SK-N-SH treated with all-trans-retinoic acid at 6 μM for 48 hours (cell line): ENCODE measurements at regions not wholly inside any gene's neighbourhood (a gene's known extent, or its start where the extent isn't known, plus 50 kb on each side); places are given as distances from the start of the nearest gene placed in this dataset.

ENCODE experiments used
- ATAC-seq: fragments of 200-7000 bp; cut with Tn5 transposase; 3 replicates; pipeline ENCODE4 v1.9.1; 2020; ENCODE audit warnings: mild to moderate bottlenecking, moderate library complexity
- ARNTL ChIP-seq: fragments of 450-650 bp; formaldehyde crosslinking; IDR thresholded peaks from 2 replicates; pipeline ENCODE4 v1.5.0; 2020; ENCODE audit warnings: low read depth, mild to moderate bottlenecking, moderate library complexity, borderline replicate concordance
- BACH2 ChIP-seq: fragments of 250-450 bp; sonication (Bioruptor Pico); IDR thresholded peaks from 2 replicates; pipeline ENCODE4 v1.9.0; 2021; ENCODE audit warnings: mild to moderate bottlenecking, borderline replicate concordance
- CSDC2 ChIP-seq: fragments of 250-450 bp; sonication (Bioruptor Pico); IDR thresholded peaks from 2 replicates; pipeline ENCODE4 v1.5.0; 2020; ENCODE audit warnings: mild to moderate bottlenecking, moderate library complexity
- CSRNP3 ChIP-seq: fragments of 250-450 bp; sonication (Bioruptor Pico); IDR thresholded peaks from 2 replicates; pipeline ENCODE4 v1.5.1; 2021; ENCODE audit warnings: mild to moderate bottlenecking, moderate library complexity
- ESRRG ChIP-seq: fragments of 250-450 bp; sonication (Bioruptor Pico); IDR thresholded peaks from 2 replicates; pipeline ENCODE4 v1.6.1; 2021; ENCODE audit warnings: mild to moderate bottlenecking
- GLIS3 ChIP-seq: fragments of 250-450 bp; sonication (Bioruptor Pico); IDR thresholded peaks from 2 replicates; pipeline ENCODE4 v1.5.0; 2020; ENCODE audit warnings: mild to moderate bottlenecking, moderate library complexity
- ISL1 ChIP-seq: fragments of 250-450 bp; sonication (Bioruptor Pico); IDR thresholded peaks from 2 replicates; pipeline ENCODE4 v2.1.2; 2022; ENCODE audit warnings: mild to moderate bottlenecking, moderate library complexity
- OSR1 ChIP-seq: fragments of 250-450 bp; sonication (Bioruptor Pico); IDR thresholded peaks from 2 replicates; pipeline ENCODE4 v1.8.0; 2022; ENCODE audit warnings: moderate library complexity, mild to moderate bottlenecking, inconsistent platforms
- PPARA ChIP-seq: fragments of 250-450 bp; sonication (Bioruptor Pico); IDR thresholded peaks from 2 replicates; pipeline ENCODE4 v1.5.0; 2020; ENCODE audit warnings: mild to moderate bottlenecking, borderline replicate concordance
- RARB ChIP-seq: fragments of 250-450 bp; sonication (Bioruptor Pico); IDR thresholded peaks from 2 replicates; pipeline ENCODE4 v1.8.0; 2021; ENCODE audit warnings: mild to moderate bottlenecking, moderate library complexity
- SNAI2 ChIP-seq: fragments of 250-450 bp; sonication (Bioruptor Pico); IDR thresholded peaks from 2 replicates; pipeline ENCODE4 v1.5.0; 2020; ENCODE audit warnings: mild to moderate bottlenecking, moderate library complexity
- TCF4 ChIP-seq: fragments of 250-450 bp; sonication (Bioruptor Pico); IDR thresholded peaks from 2 replicates; pipeline ENCODE4 v1.8.0; 2021; ENCODE audit warnings: mild to moderate bottlenecking, moderate library complexity, borderline replicate concordance
- TOX ChIP-seq: fragments of 250-450 bp; sonication (Bioruptor Pico); IDR thresholded peaks from 2 replicates; pipeline ENCODE4 v1.8.0; 2021; ENCODE audit warnings: mild to moderate bottlenecking, moderate library complexity, borderline replicate concordance
- TSHZ2 ChIP-seq: fragments of 250-450 bp; sonication (Bioruptor Pico); IDR thresholded peaks from 2 replicates; pipeline ENCODE4 v1.5.0; 2020; ENCODE audit warnings: mild to moderate bottlenecking, moderate library complexity
- ZC3H10 ChIP-seq: fragments of 250-450 bp; sonication (Bioruptor Pico); IDR thresholded peaks from 2 replicates; pipeline ENCODE4 v1.5.1; 2021; ENCODE audit warnings: mild to moderate bottlenecking, moderate library complexity
- ZFP3 ChIP-seq: fragments of 250-450 bp; sonication (Bioruptor Pico); IDR thresholded peaks from 2 replicates; pipeline ENCODE4 v1.5.0; 2020; ENCODE audit warnings: mild to moderate bottlenecking, moderate library complexity
- ZNF70 ChIP-seq: fragments of 450-650 bp; formaldehyde crosslinking; IDR thresholded peaks from 2 replicates; pipeline ENCODE4 v1.5.0; 2020; ENCODE audit warnings: mild to moderate bottlenecking, moderate library complexity
- ZNF8 ChIP-seq: fragments of 450-650 bp; formaldehyde crosslinking; IDR thresholded peaks from 2 replicates; pipeline ENCODE4 v1.5.0; 2020; ENCODE audit warnings: mild to moderate bottlenecking, moderate library complexity
- TF ChIP-seq, protein P1 (sequence below): fragments of 250-450 bp; sonication (Bioruptor Pico); IDR thresholded peaks from 2 replicates; pipeline ENCODE4 v1.8.0; 2020; ENCODE audit warnings: mild to moderate bottlenecking, moderate library complexity, borderline replicate concordance
- TF ChIP-seq, protein P2 (sequence below): fragments of 250-450 bp; sonication (Bioruptor Pico); IDR thresholded peaks from 2 replicates; pipeline ENCODE4 v1.8.0; 2021; ENCODE audit warnings: low read depth, mild to moderate bottlenecking, moderate library complexity, borderline replicate concordance

DNA sequence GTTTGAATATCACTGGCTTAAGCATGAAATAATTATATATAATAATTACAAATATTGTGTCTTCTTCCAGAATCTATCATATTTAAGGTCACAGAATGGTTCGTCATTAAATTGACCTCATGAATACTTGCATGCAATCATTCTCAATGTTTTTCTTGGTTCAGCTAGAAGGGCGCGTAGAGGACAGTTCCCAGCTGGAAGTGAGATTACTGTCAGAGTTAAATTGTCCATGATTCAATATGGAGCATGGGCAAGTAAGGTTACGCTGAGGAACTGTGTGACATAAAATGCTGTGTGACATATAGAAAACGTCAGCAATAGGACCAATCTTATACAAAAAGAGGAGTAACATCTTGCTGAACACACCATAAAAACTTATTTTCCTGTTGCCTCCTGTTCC, 2423.5 kb upstream of the RAG2 start (continued):
- no peak for TF ChIP-seq TSHZ2

- TF ChIP-seq ESRRG (CRISPR knock-in tag) (no peak), PPARA (no peak), ARNTL (CRISPR knock-in tag) (no peak), ZNF8 (no peak), SNAI2 (CRISPR knock-in tag) (no peak), ZC3H10 (CRISPR knock-in tag) (no peak), RARB (no peak), OSR1 (no peak), TCF4 (CRISPR knock-in tag) (no peak), CSRNP3 (CRISPR knock-in tag) (no peak), GLIS3 (CRISPR knock-in tag) (no peak), ZFP3 (CRISPR knock-in tag) (no peak), TOX (no peak), CSDC2 (CRISPR knock-in tag) (no peak)
These were observed 2413.8 kb upstream of the RAG2 start for GRCh38 chr11:39011797-39012196.

GRCh38 chr11:38990841-38991240, 2392.8 kb upstream of the RAG2 start:
- TF ChIP-seq, protein P1, sequence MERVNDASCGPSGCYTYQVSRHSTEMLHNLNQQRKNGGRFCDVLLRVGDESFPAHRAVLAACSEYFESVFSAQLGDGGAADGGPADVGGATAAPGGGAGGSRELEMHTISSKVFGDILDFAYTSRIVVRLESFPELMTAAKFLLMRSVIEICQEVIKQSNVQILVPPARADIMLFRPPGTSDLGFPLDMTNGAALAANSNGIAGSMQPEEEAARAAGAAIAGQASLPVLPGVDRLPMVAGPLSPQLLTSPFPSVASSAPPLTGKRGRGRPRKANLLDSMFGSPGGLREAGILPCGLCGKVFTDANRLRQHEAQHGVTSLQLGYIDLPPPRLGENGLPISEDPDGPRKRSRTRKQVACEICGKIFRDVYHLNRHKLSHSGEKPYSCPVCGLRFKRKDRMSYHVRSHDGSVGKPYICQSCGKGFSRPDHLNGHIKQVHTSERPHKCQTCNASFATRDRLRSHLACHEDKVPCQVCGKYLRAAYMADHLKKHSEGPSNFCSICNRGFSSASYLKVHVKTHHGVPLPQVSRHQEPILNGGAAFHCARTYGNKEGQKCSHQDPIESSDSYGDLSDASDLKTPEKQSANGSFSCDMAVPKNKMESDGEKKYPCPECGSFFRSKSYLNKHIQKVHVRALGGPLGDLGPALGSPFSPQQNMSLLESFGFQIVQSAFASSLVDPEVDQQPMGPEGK, result no peak
- no peak for TF ChIP-seq TOX
- no peak for TF ChIP-seq GLIS3 (CRISPR knock-in tag)
- TF ChIP-seq CSRNP3 (CRISPR knock-in tag), result no peak
- TF ChIP-seq ESRRG (CRISPR knock-in tag), result no peak
- TF ChIP-seq ZNF70, result no peak
- TF ChIP-seq TCF4 (CRISPR knock-in tag), result no peak
- ATAC-seq, result no peak

More at GRCh38 chr11:39011797-39012196, 2413.8 kb upstream of the RAG2 start:
- ATAC-seq, result no peak

DNA sequence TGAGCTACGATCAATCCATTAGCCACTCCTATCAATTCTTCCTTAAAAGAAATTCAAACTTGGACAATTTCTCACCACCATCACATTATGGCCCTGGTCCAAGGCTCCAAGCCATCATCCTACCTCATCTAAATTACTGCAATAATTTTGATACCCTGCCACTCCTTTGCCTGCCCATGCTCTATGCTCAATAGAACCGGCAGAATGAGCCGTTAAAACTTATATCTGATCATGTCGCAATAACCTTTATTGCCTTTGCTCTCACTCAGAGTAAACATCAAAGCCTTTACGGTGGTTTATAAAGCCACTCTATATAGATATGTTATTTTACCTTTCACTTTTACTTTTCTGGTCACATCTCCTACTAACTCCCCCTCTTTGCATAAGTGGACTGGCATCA, 2392.1 kb upstream of the RAG2 start:
- ATAC-seq, result no peak
- TF ChIP-seq BACH2 (CRISPR knock-in tag) (no peak), RARB (no peak), TOX (no peak), ZNF8 (no peak)

DNA sequence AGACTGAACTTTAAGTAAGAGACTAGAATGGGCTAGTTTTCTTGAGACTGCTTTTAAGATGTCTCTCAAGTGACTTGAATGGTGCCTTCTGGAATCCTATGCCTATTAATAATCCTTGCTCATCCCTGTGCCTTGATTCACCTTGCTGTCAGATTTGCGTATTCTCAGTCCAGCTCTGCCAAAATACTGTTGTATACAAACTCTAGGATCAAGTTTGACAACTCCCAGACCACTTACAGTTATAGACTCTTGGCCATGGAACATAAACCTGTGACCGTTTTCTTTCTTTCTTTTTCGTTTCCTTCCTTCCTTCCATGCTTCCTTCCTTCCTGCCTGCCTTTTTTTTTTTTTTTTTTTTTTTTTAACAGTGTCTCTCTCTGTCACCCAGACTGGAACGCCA, 2390.9 kb upstream of the RAG2 start:
- ATAC-seq, result no peak
- TF ChIP-seq, protein P2, sequence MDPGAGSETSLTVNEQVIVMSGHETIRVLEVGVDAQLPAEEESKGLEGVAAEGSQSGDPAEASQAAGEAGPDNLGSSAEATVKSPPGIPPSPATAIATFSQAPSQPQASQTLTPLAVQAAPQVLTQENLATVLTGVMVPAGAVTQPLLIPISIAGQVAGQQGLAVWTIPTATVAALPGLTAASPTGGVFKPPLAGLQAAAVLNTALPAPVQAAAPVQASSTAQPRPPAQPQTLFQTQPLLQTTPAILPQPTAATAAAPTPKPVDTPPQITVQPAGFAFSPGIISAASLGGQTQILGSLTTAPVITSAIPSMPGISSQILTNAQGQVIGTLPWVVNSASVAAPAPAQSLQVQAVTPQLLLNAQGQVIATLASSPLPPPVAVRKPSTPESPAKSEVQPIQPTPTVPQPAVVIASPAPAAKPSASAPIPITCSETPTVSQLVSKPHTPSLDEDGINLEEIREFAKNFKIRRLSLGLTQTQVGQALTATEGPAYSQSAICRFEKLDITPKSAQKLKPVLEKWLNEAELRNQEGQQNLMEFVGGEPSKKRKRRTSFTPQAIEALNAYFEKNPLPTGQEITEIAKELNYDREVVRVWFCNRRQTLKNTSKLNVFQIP (CRISPR knock-in tag), result no peak
- TF ChIP-seq ISL1, result no peak
- TF ChIP-seq, protein P1, result no peak
- no peak for TF ChIP-seq TCF4 (CRISPR knock-in tag)
